Lung (tissue), 11 donors: ENCODE measurements at regions not wholly inside any gene's neighbourhood (a gene's known extent, or its start where the extent isn't known, plus 50 kb on each side); places are given as distances from the start of the nearest gene placed in this dataset.

Experiments used
- ATAC-seq: fragments of 200-7000 bp; cut with Tn5 transposase; one replicate; pipeline ENCODE4 v1.9.1; 2020; ENCODE audit warnings: moderate number of reproducible peaks; ENCODE audit not compliant: insufficient read depth, low FRiP score
- DNase-seq, 3 donors: peaks; one replicate each; pipeline ENCODE4 v3.0.0-alpha.2; 2013 to 2017
- H3K27ac ChIP-seq, 2 donors: one replicate each; pipeline ENCODE4 v1.5.1; 2013; ENCODE audit warnings: mild to moderate bottlenecking in 2 of 2, moderate library complexity in 2 of 2, control low read depth in 1 of 2, inconsistent platforms in 1 of 2, low read depth in 1 of 2, low read length in 1 of 2
- H3K27me3 ChIP-seq, 3 donors: one replicate each; pipeline ENCODE4 v1.5.1; 2013; ENCODE audit warnings: low read length in 2 of 3; ENCODE audit not compliant: control insufficient read depth in 3 of 3, insufficient read depth in 3 of 3
- H3K36me3 ChIP-seq, 4 donors: one replicate each; pipeline ENCODE4 v1.5.1; 2013; ENCODE audit warnings: low read length in 4 of 4, mild to moderate bottlenecking in 1 of 4, moderate library complexity in 1 of 4; ENCODE audit not compliant: control insufficient read depth in 4 of 4, insufficient read depth in 4 of 4
- H3K4me1 ChIP-seq, 5 donors: one replicate each; pipeline ENCODE4 v1.5.1; 2013; ENCODE audit warnings: low read length in 5 of 5, mild to moderate bottlenecking in 2 of 5, moderate library complexity in 1 of 5; ENCODE audit not compliant: control insufficient read depth in 5 of 5, insufficient read depth in 5 of 5
- H3K4me3 ChIP-seq: one replicate; pipeline ENCODE4 v1.5.1; 2013; ENCODE audit warnings: mild to moderate bottlenecking, control low read depth, moderate library complexity
- H3K9ac ChIP-seq, 2 donors: one replicate each; pipeline ENCODE4 v1.5.1; 2013; ENCODE audit warnings: low read length in 2 of 2, control low read depth in 1 of 2; ENCODE audit not compliant: insufficient read depth in 1 of 2
- H3K9me3 ChIP-seq, 4 donors: one replicate each; pipeline ENCODE4 v1.5.1; 2013; ENCODE audit warnings: low read length in 3 of 4, mild to moderate bottlenecking in 1 of 4, moderate library complexity in 1 of 4; ENCODE audit not compliant: control insufficient read depth in 4 of 4, insufficient read depth in 3 of 4
- CTCF ChIP-seq: IDR thresholded peaks from 2 replicates; pipeline ENCODE4 v1.5.1; 2012; ENCODE audit warnings: mild to moderate bottlenecking; ENCODE audit errors: control extremely low read depth, extremely low read depth
- WGBS, 2 donors: extraction: QIAGEN DNeasy Blood & Tissue Kit; methylation state at CpG; one replicate each; pipeline ENCODE4 v1.1.7; 2013; 5-methylcytosine and 5-hydroxymethylcytosine counted together
- donor health status: control.
- donor health status: control.
- donor health status: Bipolar disorder and iron deficiency.
- donor health status: healthy.
- donor health status: DM: yes; HTN: yes; CAD: no.

GRCh38 chr5:165139721-165140120, 1634.3 kb downstream of the MAT2B start:
- DNase-seq (no peak), ATAC-seq (no peak)
- Histone ChIP-seq H3K9ac (no peak overlapping the region), H3K27me3 (no peaks in the 10 kb centered on the region), H3K9me3 (no peaks in the 10 kb centered on the region), H3K27ac (no peak overlapping the region), H3K4me3 (no peak overlapping the region), H3K36me3 (no peaks in the 10 kb centered on the region), H3K4me1 (peaks cover 0 to 5% (median 0%) of the 10 kb centered on the region in 5 donors)
- 45 to 65% methylated on average over 3 of the region's 3 CpGs for WGBS, 2 donors
- TF ChIP-seq CTCF: no peak

- H3K4me1 ChIP-seq: no peaks in the 10 kb centered on the region
- DNase-seq (no peak), ATAC-seq (no peak)
- H3K36me3 ChIP-seq: no peaks in the 10 kb centered on the region
- no peak overlapping the region for H3K27ac ChIP-seq
- 32 to 38% methylated on average over 4 of the region's 4 CpGs for WGBS, 2 donors
- H3K9me3 ChIP-seq: no peaks in the 10 kb centered on the region
- H3K9ac ChIP-seq: no peak overlapping the region
- no peak overlapping the region for H3K4me3 ChIP-seq
- H3K27me3 ChIP-seq: no peaks in the 10 kb centered on the region
- no peak for TF ChIP-seq CTCF
Observed at GRCh38 chr5:165143741-165144140, 1638.3 kb downstream of the MAT2B start.

- H3K27me3 ChIP-seq: no peaks in the 10 kb centered on the region
- no peak for ATAC-seq
- no peaks in the 10 kb centered on the region for H3K36me3 ChIP-seq
- 91 to 95% methylated on average over 1 of the region's 1 CpG for WGBS, 2 donors
- H3K4me3 ChIP-seq: no peak overlapping the region
- TF ChIP-seq CTCF: no peak
- DNase-seq: no peak
- H3K27ac ChIP-seq: no peak overlapping the region
- H3K9ac ChIP-seq: no peak overlapping the region
- H3K4me1 ChIP-seq: no peaks in the 10 kb centered on the region
- no peaks in the 10 kb centered on the region for H3K9me3 ChIP-seq
Observed at GRCh38 chr5:165149431-165149830, 1644.0 kb downstream of the MAT2B start.

GRCh38 chr5:165152058-165152457, 1646.6 kb downstream of the MAT2B start:
- 86 to 94% methylated on average over 2 of the region's 2 CpGs for WGBS, 2 donors
- Histone ChIP-seq H3K9ac (no peak overlapping the region), H3K4me3 (no peak overlapping the region), H3K27ac (no peak overlapping the region), H3K36me3 (no peaks in the 10 kb centered on the region), H3K27me3 (no peaks in the 10 kb centered on the region), H3K4me1 (no peaks in the 10 kb centered on the region), H3K9me3 (no peaks in the 10 kb centered on the region)
- no peak for DNase-seq
- TF ChIP-seq CTCF: no peak
- ATAC-seq: no peak
